ENCODE measurements at regions not wholly inside any gene's neighbourhood (a gene's known extent, or its start where the extent isn't known, plus 50 kb on each side); places are given as distances from the start of the nearest gene placed in this dataset.

GRCh38 chr4:133647206-133647605, 498.1 kb downstream of the PCDH10 start:
- POLR2A ChIA-PET: no interaction called here
- peaks cover 16% of the 10 kb centered on the region for H3K4me1 Mint-ChIP-seq
- DNase-seq (ENCODE audit: low spot score): no peak
- H3K27ac Mint-ChIP-seq: no peak overlapping the region
- TF ChIP-seq, protein P1, sequence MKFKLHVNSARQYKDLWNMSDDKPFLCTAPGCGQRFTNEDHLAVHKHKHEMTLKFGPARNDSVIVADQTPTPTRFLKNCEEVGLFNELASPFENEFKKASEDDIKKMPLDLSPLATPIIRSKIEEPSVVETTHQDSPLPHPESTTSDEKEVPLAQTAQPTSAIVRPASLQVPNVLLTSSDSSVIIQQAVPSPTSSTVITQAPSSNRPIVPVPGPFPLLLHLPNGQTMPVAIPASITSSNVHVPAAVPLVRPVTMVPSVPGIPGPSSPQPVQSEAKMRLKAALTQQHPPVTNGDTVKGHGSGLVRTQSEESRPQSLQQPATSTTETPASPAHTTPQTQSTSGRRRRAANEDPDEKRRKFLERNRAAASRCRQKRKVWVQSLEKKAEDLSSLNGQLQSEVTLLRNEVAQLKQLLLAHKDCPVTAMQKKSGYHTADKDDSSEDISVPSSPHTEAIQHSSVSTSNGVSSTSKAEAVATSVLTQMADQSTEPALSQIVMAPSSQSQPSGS (CRISPR knock-in tag; IDR thresholded peaks at IDR 0.05; ENCODE audit: borderline replicate concordance, low read depth): no peak
- TF ChIP-seq JAZF1 (CRISPR knock-in tag; IDR thresholded peaks at IDR 0.05): no peak
- TF ChIP-seq SP1 (CRISPR knock-in tag; conservative IDR thresholded peaks at IDR 0.05): no peak
- no peak for TF ChIP-seq ZBTB43 (CRISPR knock-in tag; IDR thresholded peaks at IDR 0.05)
- TF ChIP-seq CREB1 (CRISPR knock-in tag; IDR thresholded peaks at IDR 0.05): no peak
- no peak for TF ChIP-seq ZNF232 (CRISPR knock-in tag; IDR thresholded peaks at IDR 0.05)
- TF ChIP-seq, protein P2, sequence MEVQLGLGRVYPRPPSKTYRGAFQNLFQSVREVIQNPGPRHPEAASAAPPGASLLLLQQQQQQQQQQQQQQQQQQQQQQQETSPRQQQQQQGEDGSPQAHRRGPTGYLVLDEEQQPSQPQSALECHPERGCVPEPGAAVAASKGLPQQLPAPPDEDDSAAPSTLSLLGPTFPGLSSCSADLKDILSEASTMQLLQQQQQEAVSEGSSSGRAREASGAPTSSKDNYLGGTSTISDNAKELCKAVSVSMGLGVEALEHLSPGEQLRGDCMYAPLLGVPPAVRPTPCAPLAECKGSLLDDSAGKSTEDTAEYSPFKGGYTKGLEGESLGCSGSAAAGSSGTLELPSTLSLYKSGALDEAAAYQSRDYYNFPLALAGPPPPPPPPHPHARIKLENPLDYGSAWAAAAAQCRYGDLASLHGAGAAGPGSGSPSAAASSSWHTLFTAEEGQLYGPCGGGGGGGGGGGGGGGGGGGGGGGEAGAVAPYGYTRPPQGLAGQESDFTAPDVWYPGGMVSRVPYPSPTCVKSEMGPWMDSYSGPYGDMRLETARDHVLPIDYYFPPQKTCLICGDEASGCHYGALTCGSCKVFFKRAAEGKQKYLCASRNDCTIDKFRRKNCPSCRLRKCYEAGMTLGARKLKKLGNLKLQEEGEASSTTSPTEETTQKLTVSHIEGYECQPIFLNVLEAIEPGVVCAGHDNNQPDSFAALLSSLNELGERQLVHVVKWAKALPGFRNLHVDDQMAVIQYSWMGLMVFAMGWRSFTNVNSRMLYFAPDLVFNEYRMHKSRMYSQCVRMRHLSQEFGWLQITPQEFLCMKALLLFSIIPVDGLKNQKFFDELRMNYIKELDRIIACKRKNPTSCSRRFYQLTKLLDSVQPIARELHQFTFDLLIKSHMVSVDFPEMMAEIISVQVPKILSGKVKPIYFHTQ (CRISPR knock-in tag; IDR thresholded peaks at IDR 0.05): no peak
- TF ChIP-seq TEAD4 (CRISPR knock-in tag; IDR thresholded peaks at IDR 0.05): no peak
- TF ChIP-seq NFE2L1 (CRISPR knock-in tag; IDR thresholded peaks at IDR 0.05): no peak
- no peak for TF ChIP-seq RORB (CRISPR knock-in tag; IDR thresholded peaks at IDR 0.05)
- H3K36me3 Mint-ChIP-seq: 0 out of 2 replicates have a peak, but pooled peaks cover 2% of the 10 kb centered on the region
- no peak overlapping the region for H3K4me3 Mint-ChIP-seq
- no peak for ATAC-seq
- CTCF ChIA-PET: no interaction called here
- peaks cover 7% of the 10 kb centered on the region for H3K9me3 Mint-ChIP-seq
- H3K27me3 Mint-ChIP-seq (ENCODE audit: low read depth): no peaks in the 10 kb centered on the region

DNA sequence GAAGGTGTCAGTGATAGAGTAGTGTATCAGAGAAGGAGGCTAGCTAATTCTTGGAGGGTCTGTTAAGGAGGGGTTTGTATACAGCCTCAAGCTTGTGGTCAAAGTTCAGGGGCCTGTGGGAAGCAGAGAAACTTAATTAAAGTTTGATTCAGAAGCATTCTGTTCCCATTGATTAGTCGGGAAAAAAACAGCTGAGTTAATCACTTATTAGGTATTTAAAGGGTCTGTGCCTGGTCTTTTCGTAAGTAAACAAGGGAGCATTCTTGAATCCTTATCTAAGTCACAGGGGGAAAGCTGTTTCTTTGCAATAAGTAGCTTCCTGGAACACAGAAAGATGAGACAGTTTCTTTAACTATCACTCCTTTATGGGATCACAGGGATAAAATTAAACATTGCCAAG, 492.1 kb downstream of the PCDH10 start:
- peak; percentile 34; the same call in 1 of the 2 replicates for ATAC-seq
- Mint-ChIP-seq H3K9me3 (peaks cover 1% of the 10 kb centered on the region), H3K4me3 (no peak overlapping the region), H3K27me3 (ENCODE audit: low read depth) (no peaks in the 10 kb centered on the region), H3K27ac (peak overlapping the region; percentile 42), H3K4me1 (peaks cover 25% of the 10 kb centered on the region), H3K36me3 (0 out of 2 replicates have a peak, but pooled peaks cover 2% of the 10 kb centered on the region)
- DNase-seq (ENCODE audit: low spot score): no peak
- ChIA-PET CTCF (no interaction called here), POLR2A (no interaction called here)
- TF ChIP-seq ZNF423 (CRISPR knock-in tag; IDR thresholded peaks at IDR 0.05): no peak
- no peak for TF ChIP-seq ESRRA (CRISPR knock-in tag; IDR thresholded peaks at IDR 0.05; ENCODE audit: borderline replicate concordance)
- no peak for TF ChIP-seq FOXP4 (CRISPR knock-in tag; IDR thresholded peaks at IDR 0.05)
- TF ChIP-seq FOXK1 (CRISPR knock-in tag; IDR thresholded peaks at IDR 0.05): no peak
- no peak for TF ChIP-seq SMAD3 (CRISPR knock-in tag; IDR thresholded peaks at IDR 0.05; ENCODE audit: borderline replicate concordance)
- no peak for TF ChIP-seq ZNF532 (CRISPR knock-in tag; IDR thresholded peaks at IDR 0.05; ENCODE audit: borderline replicate concordance)
- TF ChIP-seq ATF1 (CRISPR knock-in tag; IDR thresholded peaks at IDR 0.05): no peak
- no peak for TF ChIP-seq MYBL2 (CRISPR knock-in tag; IDR thresholded peaks at IDR 0.05)
- TF ChIP-seq, protein P3, sequence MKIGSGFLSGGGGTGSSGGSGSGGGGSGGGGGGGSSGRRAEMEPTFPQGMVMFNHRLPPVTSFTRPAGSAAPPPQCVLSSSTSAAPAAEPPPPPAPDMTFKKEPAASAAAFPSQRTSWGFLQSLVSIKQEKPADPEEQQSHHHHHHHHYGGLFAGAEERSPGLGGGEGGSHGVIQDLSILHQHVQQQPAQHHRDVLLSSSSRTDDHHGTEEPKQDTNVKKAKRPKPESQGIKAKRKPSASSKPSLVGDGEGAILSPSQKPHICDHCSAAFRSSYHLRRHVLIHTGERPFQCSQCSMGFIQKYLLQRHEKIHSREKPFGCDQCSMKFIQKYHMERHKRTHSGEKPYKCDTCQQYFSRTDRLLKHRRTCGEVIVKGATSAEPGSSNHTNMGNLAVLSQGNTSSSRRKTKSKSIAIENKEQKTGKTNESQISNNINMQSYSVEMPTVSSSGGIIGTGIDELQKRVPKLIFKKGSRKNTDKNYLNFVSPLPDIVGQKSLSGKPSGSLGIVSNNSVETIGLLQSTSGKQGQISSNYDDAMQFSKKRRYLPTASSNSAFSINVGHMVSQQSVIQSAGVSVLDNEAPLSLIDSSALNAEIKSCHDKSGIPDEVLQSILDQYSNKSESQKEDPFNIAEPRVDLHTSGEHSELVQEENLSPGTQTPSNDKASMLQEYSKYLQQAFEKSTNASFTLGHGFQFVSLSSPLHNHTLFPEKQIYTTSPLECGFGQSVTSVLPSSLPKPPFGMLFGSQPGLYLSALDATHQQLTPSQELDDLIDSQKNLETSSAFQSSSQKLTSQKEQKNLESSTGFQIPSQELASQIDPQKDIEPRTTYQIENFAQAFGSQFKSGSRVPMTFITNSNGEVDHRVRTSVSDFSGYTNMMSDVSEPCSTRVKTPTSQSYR (CRISPR knock-in tag; IDR thresholded peaks at IDR 0.05): no peak
- no peak for TF ChIP-seq ZNF396 (CRISPR knock-in tag; IDR thresholded peaks at IDR 0.05; ENCODE audit: borderline replicate concordance)
- TF ChIP-seq, protein P1 (CRISPR knock-in tag; IDR thresholded peaks at IDR 0.05; ENCODE audit: borderline replicate concordance, low read depth): no peak

All from WTC11 (cell line).